HepG2 (cell line): ENCODE measurements at regions not wholly inside any gene's neighbourhood (a gene's known extent, or its start where the extent isn't known, plus 50 kb on each side); places are given as distances from the start of the nearest gene placed in this dataset.

ENCODE experiments used
- ATAC-seq: fragments of 200-7000 bp; cut with Tn5 transposase; 3 replicates; pipeline ENCODE4 v1.9.1; 2020; ENCODE audit warnings: mild to moderate bottlenecking, moderate library complexity
- BruUV-seq: library from RNA; stranded (reverse); fragments of 400-500 nt; replicated peaks from 2 replicates; lab custom pipeline; 2021; lab: Mats Ljungman, UMichigan
- CTCF ChIA-PET: fragments of 300-600 bp; formaldehyde crosslinking; extraction: SDS; loops from one replicate; lab custom pipeline; 2021; ENCODE audit warnings: low total read pairs, inconsistent platforms, low intra/inter-chr PET ratio; lab: Yijun Ruan, JAX
- POLR2A ChIA-PET: fragments of 350-600 bp; sonication (Branson Sonifier 250); formaldehyde crosslinking; loops from one replicate; lab custom pipeline; 2020; ENCODE audit warnings: antibody characterized with exemption, inconsistent platforms; lab: Yijun Ruan, JAX
- DNase-seq: peaks from one replicate; pipeline ENCODE4 v3.0.0-alpha.2; 2015; ENCODE audit warnings: low spot score
- FAIRE-seq: peaks from 3 replicates; lab custom pipeline; 2011; peaks lifted over from hg19 to GRCh38; lab: Jason Lieb, UNC
- H2AFZ ChIP-seq: one replicate; pipeline ENCODE4 v1.6.1; 2011; ENCODE audit warnings: low read length, inconsistent platforms
- H3K27ac ChIP-seq: fragments of 300-600 bp; 3 replicates; pipeline ENCODE4 v1.8.0; 2011; ENCODE audit warnings: mixed run types, mild to moderate bottlenecking, mixed read lengths, low read length, inconsistent platforms; ENCODE audit not compliant: insufficient read depth; ENCODE audit errors: extremely low read length
- H3K27me3 ChIP-seq, 2 experiments: fragments of 200-600 bp in 1 of 2; 2 replicates in 1 of 2; 3 replicates in 1 of 2; pipeline versions ENCODE4 v1.6.0 to v1.8.0; 2011; ENCODE audit warnings: low read length in 2 of 2, mild to moderate bottlenecking in 2 of 2, moderate library complexity in 2 of 2, inconsistent platforms in 1 of 2; ENCODE audit not compliant: insufficient read depth in 2 of 2, control insufficient read depth in 1 of 2
- H3K36me3 ChIP-seq, 2 experiments: fragments of 200-600 bp in 1 of 2; replicated peaks in 1 of 2; 2 replicates in 1 of 2; 3 replicates in 1 of 2; pipeline versions ENCODE4 v1.5.1 to v1.8.0; 2011; ENCODE audit warnings: low read length in 2 of 2, inconsistent platforms in 1 of 2; ENCODE audit not compliant: insufficient read depth in 2 of 2, control insufficient read depth in 1 of 2
- H3K4me1 ChIP-seq: 2 replicates; pipeline ENCODE4 v1.5.1; 2012; ENCODE audit warnings: low read length, inconsistent platforms; ENCODE audit not compliant: insufficient read depth
- H3K4me2 ChIP-seq: 2 replicates; pipeline ENCODE4 v1.6.0; 2011; ENCODE audit warnings: low read depth, low read length, inconsistent platforms
- H3K4me3 ChIP-seq, 3 experiments: fragments of 200-600 bp in 1 of 3; sonication (generic), shearing (Covaris generic) in 1 of 3; replicated peaks in 1 of 3; 2 replicates each; pipeline ENCODE4 v1.5.1; 2011 to 2016; ENCODE audit warnings: low read length in 3 of 3, inconsistent platforms in 2 of 3, low read depth in 2 of 3, mild to moderate bottlenecking in 2 of 3, control low read depth in 1 of 3, mixed read lengths in 1 of 3; ENCODE audit not compliant: insufficient read depth in 1 of 3
- H3K79me2 ChIP-seq: one replicate; pipeline ENCODE4 v1.6.1; 2011; ENCODE audit warnings: low read length, inconsistent platforms; ENCODE audit not compliant: insufficient read depth
- H3K9ac ChIP-seq: 2 replicates; pipeline ENCODE4 v1.6.0; 2011; ENCODE audit warnings: mild to moderate bottlenecking, low read depth, low read length, inconsistent platforms; ENCODE audit not compliant: insufficient read depth
- H3K9me3 ChIP-seq: 2 replicates; pipeline ENCODE4 v1.5.1; 2012; ENCODE audit warnings: mild to moderate bottlenecking, low read length
- H4K20me1 ChIP-seq: 2 replicates; pipeline ENCODE4 v1.6.0; 2011; ENCODE audit warnings: inconsistent platforms, mild to moderate bottlenecking, low read length, moderate library complexity; ENCODE audit not compliant: insufficient read depth
- BCL3 ChIP-seq: sonication (generic); formaldehyde crosslinking; IDR thresholded peaks from 2 replicates; pipeline ENCODE4 v1.5.1; 2020; ENCODE audit warnings: mild to moderate bottlenecking, missing genetic modification reagents, moderate library complexity
- GFI1 ChIP-seq: sonication (generic); formaldehyde crosslinking; IDR thresholded peaks from 2 replicates; pipeline ENCODE4 v1.5.0; 2020; ENCODE audit warnings: missing genetic modification reagents, mild to moderate bottlenecking, borderline replicate concordance
- HMG20A ChIP-seq: IDR thresholded peaks from 2 replicates; pipeline ENCODE4 v1.6.1; 2016; ENCODE audit warnings: borderline replicate concordance
- LCORL ChIP-seq, 2 experiments: fragments of 450-650 bp in 1 of 2; sonication (generic) in 1 of 2; formaldehyde crosslinking in 1 of 2; IDR thresholded peaks; 2 replicates each; pipeline versions ENCODE4 v1.5.0 to v1.6.1; 2017 to 2020; ENCODE audit warnings: antibody characterized with exemption in 1 of 2, missing genetic modification reagents in 1 of 2
- SOX6 ChIP-seq, 2 experiments: fragments of 450-650 bp in 1 of 2; sonication (generic) in 1 of 2; formaldehyde crosslinking in 1 of 2; IDR thresholded peaks; 2 replicates each; pipeline versions ENCODE4 v1.4.0 to v1.6.1; 2017 to 2020; ENCODE audit warnings: antibody characterized with exemption in 1 of 2, mild to moderate bottlenecking in 1 of 2, missing genetic modification reagents in 1 of 2
- ZBTB33 ChIP-seq: sonication (generic); formaldehyde crosslinking; IDR thresholded peaks from 2 replicates; pipeline ENCODE4 v1.4.0; 2020; ENCODE audit warnings: missing genetic modification reagents
- ZNF460 ChIP-seq: sonication (generic); formaldehyde crosslinking; IDR thresholded peaks from 2 replicates; pipeline ENCODE4 v1.5.1; 2020; ENCODE audit warnings: missing genetic modification reagents, mild to moderate bottlenecking, borderline replicate concordance
- ZNF614 ChIP-seq: IDR thresholded peaks from 2 replicates; pipeline ENCODE4 v1.6.1; 2018; ENCODE audit warnings: missing biosample characterization, missing genetic modification reagents, inconsistent platforms, borderline replicate concordance
- ZNF839 ChIP-seq: sonication (generic); formaldehyde crosslinking; IDR thresholded peaks from 2 replicates; pipeline ENCODE4 v1.4.0; 2020; ENCODE audit warnings: missing genetic modification reagents, mild to moderate bottlenecking, borderline replicate concordance
- ZNF891 ChIP-seq: sonication (generic); formaldehyde crosslinking; IDR thresholded peaks from 2 replicates; pipeline ENCODE4 v1.5.0; 2020; ENCODE audit warnings: mild to moderate bottlenecking, missing genetic modification reagents
- WGBS: methylation state at CpG from one replicate; pipeline ENCODE4 v1.1.6; 2017; ENCODE audit warnings: low lambda C conversion rate; 5-methylcytosine and 5-hydroxymethylcytosine counted together
- in situ Hi-C: cut with HindIII; loops from 2 replicates; pipeline ENCODE4 v1.10.0; 2017; ENCODE audit warnings: low pct_unique_long_range_greater_than_20kb; ENCODE audit not compliant: extremely low pct_ligation_motif_present
- intact Hi-C: fragments of 100-400 bp; cut with micrococcal nuclease; formaldehyde crosslinking; loops from one replicate; pipeline ENCODE4 v1.10.0; 2022; ENCODE audit not compliant: unreplicated experiment

GRCh38 chr12:125431516-125431915 is 366.3 kb downstream of the AACS start:
- TF ChIP-seq HMG20A = no peak
- TF ChIP-seq BCL3 = no peak
- no peak for TF ChIP-seq SOX6 (IDR thresholded peaks at IDR 0.05)
- no peak for TF ChIP-seq SOX6 (CRISPR knock-in tag; IDR thresholded peaks at IDR 0.05)
- no peak for TF ChIP-seq LCORL (IDR thresholded peaks at IDR 0.05)
- TF ChIP-seq LCORL (CRISPR knock-in tag; IDR thresholded peaks at IDR 0.05) = no peak
- TF ChIP-seq ZBTB33 = no peak
- TF ChIP-seq ZNF614 (CRISPR knock-in tag) = no peak
- no peak for TF ChIP-seq ZNF460 (CRISPR knock-in tag)
- TF ChIP-seq ZNF891 (CRISPR knock-in tag) = no peak
- TF ChIP-seq GFI1 (CRISPR knock-in tag) = no peak
- no peak for TF ChIP-seq ZNF839 (CRISPR knock-in tag)
- BruUV-seq = no TSS peak
- FAIRE-seq (no peak), ATAC-seq (no peak; the same call in 2 of the 3 replicates), DNase-seq (no peak)
- H3K79me2 ChIP-seq = no peaks in the 10 kb centered on the region
- H3K27ac ChIP-seq = no peak overlapping the region
- H3K36me3 ChIP-seq = no peaks in the 10 kb centered on the region
- no peaks in the 10 kb centered on the region for H3K9me3 ChIP-seq
- no peaks in the 10 kb centered on the region for H3K4me1 ChIP-seq
- no peak overlapping the region for H3K9ac ChIP-seq
- ChIA-PET POLR2A (no interaction called here), CTCF (no interaction called here)
- no peak overlapping the region for H2AFZ ChIP-seq
- peaks cover 0 to 5% of the 10 kb centered on the region in 2 experiments; a peak in 2 of 5 replicates for H3K27me3 ChIP-seq
- in situ Hi-C loops (no loop called here), intact Hi-C loops (no loop called here)
- no peak overlapping the region for H3K4me2 ChIP-seq
- H4K20me1 ChIP-seq = no peaks in the 10 kb centered on the region
- WGBS = 0% methylated on average over 5 of the region's 6 CpGs
- H3K4me3 ChIP-seq = no peak overlapping the region
